A549 (cell line): ENCODE measurements at regions not wholly inside any gene's neighbourhood (a gene's known extent, or its start where the extent isn't known, plus 50 kb on each side); places are given as distances from the start of the nearest gene placed in this dataset.

Source experiments
- CBX2 ChIP-seq: fragments of 200-600 bp; sonication (generic); IDR thresholded peaks from 2 replicates; pipeline ENCODE4 v1.6.1; 2016; ENCODE audit warnings: low read depth, mild to moderate bottlenecking, borderline replicate concordance
- CHD2 ChIP-seq: fragments of 150-350 bp; IDR thresholded peaks from 2 replicates; pipeline ENCODE4 v1.6.1; 2014; ENCODE audit warnings: low read length; ENCODE audit not compliant: partially characterized antibody
- CHD4 ChIP-seq: fragments of 200-600 bp; sonication (generic); IDR thresholded peaks from 2 replicates; pipeline ENCODE4 v1.6.1; 2016; ENCODE audit warnings: antibody characterized with exemption, mild to moderate bottlenecking, borderline replicate concordance
- CTCF ChIP-seq: fragments of >200 bp; sonication (Bioruptor Twin); formaldehyde crosslinking; IDR thresholded peaks from 3 replicates; pipeline ENCODE4 v1.5.1; 2016
- FOSB ChIP-seq: fragments of 250-450 bp; sonication (Bioruptor Pico); IDR thresholded peaks from 2 replicates; pipeline ENCODE4 v1.5.0; 2020; ENCODE audit warnings: mild to moderate bottlenecking, moderate library complexity
- MAX ChIP-seq: IDR thresholded peaks from 2 replicates; pipeline ENCODE4 v1.6.1; 2012
- MYC ChIP-seq: IDR thresholded peaks from 2 replicates; pipeline ENCODE4 v1.6.1; 2012; ENCODE audit warnings: mild to moderate bottlenecking, inconsistent platforms, low read length, improper control_type of control experiment, borderline replicate concordance
- POLR2A ChIP-seq: IDR thresholded peaks from 2 replicates; pipeline ENCODE4 v1.6.1; 2012; ENCODE audit warnings: mild to moderate bottlenecking, low read length
- POLR2AphosphoS2 ChIP-seq: conservative IDR thresholded peaks from 2 replicates; pipeline ENCODE4 v1.6.1; 2012; ENCODE audit warnings: low read length, improper control_type of control experiment, inconsistent platforms
- TP53 ChIP-seq: fragments of 250-450 bp; sonication (Bioruptor Pico); IDR thresholded peaks from 2 replicates; pipeline ENCODE4 v1.5.0; 2021; ENCODE audit warnings: mild to moderate bottlenecking, moderate library complexity

- no peak for TF ChIP-seq CTCF
- no peak for TF ChIP-seq POLR2A
- TF ChIP-seq TP53 (CRISPR knock-in tag) = no peak
- no peak for TF ChIP-seq MYC
- no peak for TF ChIP-seq MAX
- TF ChIP-seq POLR2AphosphoS2 = no peak
- TF ChIP-seq CHD2 = no peak
- TF ChIP-seq CBX2 = no peak
- TF ChIP-seq CHD4 = no peak
- TF ChIP-seq FOSB (CRISPR knock-in tag) = no peak
Observed at GRCh38 chr1:117794073-117794472, 135.3 kb downstream of the GDAP2 start.
